WTC11 (cell line): ENCODE measurements at regions not wholly inside any gene's neighbourhood (a gene's known extent, or its start where the extent isn't known, plus 50 kb on each side); places are given as distances from the start of the nearest gene placed in this dataset.

Experiments
- FOXK1 ChIP-seq: sonication (generic); formaldehyde crosslinking; IDR thresholded peaks from 2 replicates; pipeline ENCODE4 v1.8.0; 2022; ENCODE audit warnings: mild to moderate bottlenecking, moderate library complexity, missing genetic modification reagents
- NFYB ChIP-seq: sonication (generic); formaldehyde crosslinking; conservative IDR thresholded peaks from 2 replicates; pipeline ENCODE4 v1.8.0; 2022; ENCODE audit warnings: low read depth, missing genetic modification reagents
- NR1H2 ChIP-seq: sonication (generic); formaldehyde crosslinking; IDR thresholded peaks from 2 replicates; pipeline ENCODE4 v1.9.0; 2021; ENCODE audit warnings: mild to moderate bottlenecking, moderate library complexity, missing genetic modification reagents
- TF ChIP-seq, protein P1 (sequence below): fragments of 200-600 bp; IDR thresholded peaks from 2 replicates; pipeline ENCODE4 v1.8.0; 2022; ENCODE audit warnings: antibody characterized with exemption
- TF ChIP-seq, protein P2 (sequence below): sonication (generic); formaldehyde crosslinking; IDR thresholded peaks from 2 replicates; pipeline ENCODE4 v1.8.1; 2023; ENCODE audit warnings: mild to moderate bottlenecking, missing genetic modification reagents, borderline replicate concordance
- TF ChIP-seq, protein P3 (sequence below): sonication (generic); formaldehyde crosslinking; IDR thresholded peaks from 2 replicates; pipeline ENCODE4 v1.8.1; 2022; ENCODE audit warnings: low read depth, mild to moderate bottlenecking, moderate library complexity, missing genetic modification reagents, borderline replicate concordance

DNA sequence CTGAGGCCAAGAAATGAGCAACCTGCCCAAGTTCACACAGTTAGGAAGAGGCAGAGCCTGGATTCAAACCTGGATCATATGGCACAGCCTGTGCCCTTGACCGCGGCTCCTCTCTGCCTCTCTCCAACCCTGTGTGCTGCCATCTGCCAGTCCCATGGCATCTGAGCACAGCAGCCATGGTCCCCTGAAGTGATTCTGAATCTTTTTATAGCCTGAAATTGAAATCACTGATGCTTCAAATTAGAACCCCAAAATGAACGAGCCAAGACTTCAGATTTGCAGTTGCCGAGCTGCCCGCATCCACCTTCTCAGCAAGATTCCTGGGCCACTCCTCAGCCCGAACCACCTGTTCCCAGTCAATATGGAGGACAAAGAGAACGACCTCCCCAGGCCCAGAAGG, 252.7 kb downstream of the CTTN start:
- TF ChIP-seq, protein P1, sequence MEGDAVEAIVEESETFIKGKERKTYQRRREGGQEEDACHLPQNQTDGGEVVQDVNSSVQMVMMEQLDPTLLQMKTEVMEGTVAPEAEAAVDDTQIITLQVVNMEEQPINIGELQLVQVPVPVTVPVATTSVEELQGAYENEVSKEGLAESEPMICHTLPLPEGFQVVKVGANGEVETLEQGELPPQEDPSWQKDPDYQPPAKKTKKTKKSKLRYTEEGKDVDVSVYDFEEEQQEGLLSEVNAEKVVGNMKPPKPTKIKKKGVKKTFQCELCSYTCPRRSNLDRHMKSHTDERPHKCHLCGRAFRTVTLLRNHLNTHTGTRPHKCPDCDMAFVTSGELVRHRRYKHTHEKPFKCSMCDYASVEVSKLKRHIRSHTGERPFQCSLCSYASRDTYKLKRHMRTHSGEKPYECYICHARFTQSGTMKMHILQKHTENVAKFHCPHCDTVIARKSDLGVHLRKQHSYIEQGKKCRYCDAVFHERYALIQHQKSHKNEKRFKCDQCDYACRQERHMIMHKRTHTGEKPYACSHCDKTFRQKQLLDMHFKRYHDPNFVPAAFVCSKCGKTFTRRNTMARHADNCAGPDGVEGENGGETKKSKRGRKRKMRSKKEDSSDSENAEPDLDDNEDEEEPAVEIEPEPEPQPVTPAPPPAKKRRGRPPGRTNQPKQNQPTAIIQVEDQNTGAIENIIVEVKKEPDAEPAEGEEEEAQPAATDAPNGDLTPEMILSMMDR: no peak
- TF ChIP-seq, protein P2, sequence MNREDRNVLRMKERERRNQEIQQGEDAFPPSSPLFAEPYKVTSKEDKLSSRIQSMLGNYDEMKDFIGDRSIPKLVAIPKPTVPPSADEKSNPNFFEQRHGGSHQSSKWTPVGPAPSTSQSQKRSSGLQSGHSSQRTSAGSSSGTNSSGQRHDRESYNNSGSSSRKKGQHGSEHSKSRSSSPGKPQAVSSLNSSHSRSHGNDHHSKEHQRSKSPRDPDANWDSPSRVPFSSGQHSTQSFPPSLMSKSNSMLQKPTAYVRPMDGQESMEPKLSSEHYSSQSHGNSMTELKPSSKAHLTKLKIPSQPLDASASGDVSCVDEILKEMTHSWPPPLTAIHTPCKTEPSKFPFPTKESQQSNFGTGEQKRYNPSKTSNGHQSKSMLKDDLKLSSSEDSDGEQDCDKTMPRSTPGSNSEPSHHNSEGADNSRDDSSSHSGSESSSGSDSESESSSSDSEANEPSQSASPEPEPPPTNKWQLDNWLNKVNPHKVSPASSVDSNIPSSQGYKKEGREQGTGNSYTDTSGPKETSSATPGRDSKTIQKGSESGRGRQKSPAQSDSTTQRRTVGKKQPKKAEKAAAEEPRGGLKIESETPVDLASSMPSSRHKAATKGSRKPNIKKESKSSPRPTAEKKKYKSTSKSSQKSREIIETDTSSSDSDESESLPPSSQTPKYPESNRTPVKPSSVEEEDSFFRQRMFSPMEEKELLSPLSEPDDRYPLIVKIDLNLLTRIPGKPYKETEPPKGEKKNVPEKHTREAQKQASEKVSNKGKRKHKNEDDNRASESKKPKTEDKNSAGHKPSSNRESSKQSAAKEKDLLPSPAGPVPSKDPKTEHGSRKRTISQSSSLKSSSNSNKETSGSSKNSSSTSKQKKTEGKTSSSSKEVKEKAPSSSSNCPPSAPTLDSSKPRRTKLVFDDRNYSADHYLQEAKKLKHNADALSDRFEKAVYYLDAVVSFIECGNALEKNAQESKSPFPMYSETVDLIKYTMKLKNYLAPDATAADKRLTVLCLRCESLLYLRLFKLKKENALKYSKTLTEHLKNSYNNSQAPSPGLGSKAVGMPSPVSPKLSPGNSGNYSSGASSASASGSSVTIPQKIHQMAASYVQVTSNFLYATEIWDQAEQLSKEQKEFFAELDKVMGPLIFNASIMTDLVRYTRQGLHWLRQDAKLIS: no peak
- no peak for TF ChIP-seq FOXK1 (CRISPR knock-in tag)
- no peak for TF ChIP-seq NFYB
- no peak for TF ChIP-seq NR1H2
- TF ChIP-seq, protein P3, sequence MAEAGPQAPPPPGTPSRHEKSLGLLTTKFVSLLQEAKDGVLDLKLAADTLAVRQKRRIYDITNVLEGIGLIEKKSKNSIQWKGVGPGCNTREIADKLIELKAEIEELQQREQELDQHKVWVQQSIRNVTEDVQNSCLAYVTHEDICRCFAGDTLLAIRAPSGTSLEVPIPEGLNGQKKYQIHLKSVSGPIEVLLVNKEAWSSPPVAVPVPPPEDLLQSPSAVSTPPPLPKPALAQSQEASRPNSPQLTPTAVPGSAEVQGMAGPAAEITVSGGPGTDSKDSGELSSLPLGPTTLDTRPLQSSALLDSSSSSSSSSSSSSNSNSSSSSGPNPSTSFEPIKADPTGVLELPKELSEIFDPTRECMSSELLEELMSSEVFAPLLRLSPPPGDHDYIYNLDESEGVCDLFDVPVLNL (CRISPR knock-in tag): no peak
